ENCODE measurements at regions not wholly inside any gene's neighbourhood (a gene's known extent, or its start where the extent isn't known, plus 50 kb on each side); places are given as distances from the start of the nearest gene placed in this dataset.

DNA sequence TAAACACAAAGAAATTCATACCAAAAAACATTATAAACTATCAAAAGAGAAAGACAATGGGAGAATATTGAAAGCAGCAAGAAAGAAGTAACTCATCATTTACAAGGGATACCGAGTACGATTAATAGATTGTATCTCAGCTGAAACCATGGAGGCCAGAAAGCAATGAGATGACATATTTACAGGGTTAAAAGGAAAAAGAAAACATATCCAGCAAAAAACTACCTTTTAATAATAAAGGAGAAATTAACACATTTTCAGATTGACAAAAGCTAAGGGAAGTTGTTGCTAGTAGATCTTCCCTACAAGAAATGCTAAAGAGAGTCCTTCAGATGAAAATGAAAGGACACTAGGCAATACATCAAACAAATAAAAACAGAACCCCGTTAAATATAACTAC is 364.8 kb upstream of the TNC start:
- Histone ChIP-seq H3K27ac (no peak overlapping the region), H3K4me1 (no peaks in the 10 kb centered on the region), H3K36me3 (no peaks in the 10 kb centered on the region), H3K27me3 (no peaks in the 10 kb centered on the region), H3K4me3 (no peak overlapping the region), H3K9me3 (no peaks in the 10 kb centered on the region)
- no peak for TF ChIP-seq POLR2A (IDR thresholded peaks at IDR 0.05)
- TF ChIP-seq, protein P1, sequence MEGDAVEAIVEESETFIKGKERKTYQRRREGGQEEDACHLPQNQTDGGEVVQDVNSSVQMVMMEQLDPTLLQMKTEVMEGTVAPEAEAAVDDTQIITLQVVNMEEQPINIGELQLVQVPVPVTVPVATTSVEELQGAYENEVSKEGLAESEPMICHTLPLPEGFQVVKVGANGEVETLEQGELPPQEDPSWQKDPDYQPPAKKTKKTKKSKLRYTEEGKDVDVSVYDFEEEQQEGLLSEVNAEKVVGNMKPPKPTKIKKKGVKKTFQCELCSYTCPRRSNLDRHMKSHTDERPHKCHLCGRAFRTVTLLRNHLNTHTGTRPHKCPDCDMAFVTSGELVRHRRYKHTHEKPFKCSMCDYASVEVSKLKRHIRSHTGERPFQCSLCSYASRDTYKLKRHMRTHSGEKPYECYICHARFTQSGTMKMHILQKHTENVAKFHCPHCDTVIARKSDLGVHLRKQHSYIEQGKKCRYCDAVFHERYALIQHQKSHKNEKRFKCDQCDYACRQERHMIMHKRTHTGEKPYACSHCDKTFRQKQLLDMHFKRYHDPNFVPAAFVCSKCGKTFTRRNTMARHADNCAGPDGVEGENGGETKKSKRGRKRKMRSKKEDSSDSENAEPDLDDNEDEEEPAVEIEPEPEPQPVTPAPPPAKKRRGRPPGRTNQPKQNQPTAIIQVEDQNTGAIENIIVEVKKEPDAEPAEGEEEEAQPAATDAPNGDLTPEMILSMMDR (IDR thresholded peaks at IDR 0.05), result no peak
- DNase-seq, result no peak
- intact Hi-C loops (cut with DNase I; ENCODE audit: low total_unique reads), result no loop called here

DNA sequence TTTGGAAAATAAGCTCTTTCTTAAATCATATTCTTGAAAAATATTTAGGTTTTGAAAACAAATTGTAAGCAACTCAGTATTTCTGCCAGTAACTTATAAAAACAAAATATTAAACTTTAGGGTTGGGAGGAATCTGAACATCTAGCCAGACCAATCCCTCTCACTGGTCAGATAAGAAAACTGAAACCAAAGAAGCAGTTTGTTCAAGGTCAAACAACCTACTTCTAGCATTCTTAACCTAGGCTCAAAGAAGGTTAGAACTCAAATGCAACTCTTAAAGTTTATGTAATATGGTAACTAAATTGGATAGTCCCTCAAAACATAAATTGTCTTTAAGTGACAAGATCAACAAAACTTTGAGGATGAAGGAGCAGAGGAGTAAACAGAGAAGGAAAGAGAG is 374.9 kb upstream of the TNC start:
- H3K4me3 ChIP-seq, result no peak overlapping the region
- H3K9me3 ChIP-seq, result no peaks in the 10 kb centered on the region
- no peak overlapping the region for H3K27ac ChIP-seq
- intact Hi-C loops (cut with DNase I; ENCODE audit: low total_unique reads), result no loop called here
- no peak for DNase-seq
- no peaks in the 10 kb centered on the region for H3K4me1 ChIP-seq
- H3K27me3 ChIP-seq, result no peaks in the 10 kb centered on the region
- H3K36me3 ChIP-seq, result no peaks in the 10 kb centered on the region
- TF ChIP-seq POLR2A (IDR thresholded peaks at IDR 0.05), result no peak
- TF ChIP-seq, protein P1 (IDR thresholded peaks at IDR 0.05), result no peak

GRCh38 chr9:115494393-115494792 is 376.4 kb upstream of the TNC start:
- Histone ChIP-seq H3K9me3 (no peaks in the 10 kb centered on the region), H3K4me3 (no peak overlapping the region), H3K36me3 (no peaks in the 10 kb centered on the region), H3K4me1 (no peaks in the 10 kb centered on the region), H3K27ac (no peak overlapping the region), H3K27me3 (no peaks in the 10 kb centered on the region)
- no peak for DNase-seq
- intact Hi-C loops (cut with DNase I; ENCODE audit: low total_unique reads), result no loop called here
- no peak for TF ChIP-seq POLR2A (IDR thresholded peaks at IDR 0.05)
- TF ChIP-seq, protein P1 (IDR thresholded peaks at IDR 0.05), result no peak

GRCh38 chr9:115495052-115495635 is 377.2 kb upstream of the TNC start:
- DNase-seq, result no peak
- intact Hi-C loops (cut with DNase I; ENCODE audit: low total_unique reads), result no loop called here
- no peak for TF ChIP-seq POLR2A (IDR thresholded peaks at IDR 0.05)
- TF ChIP-seq, protein P1 (IDR thresholded peaks at IDR 0.05), result no peak
- no peak overlapping the region for H3K27ac ChIP-seq
- H3K4me1 ChIP-seq, result no peaks in the 10 kb centered on the region
- H3K9me3 ChIP-seq, result no peaks in the 10 kb centered on the region
- no peak overlapping the region for H3K4me3 ChIP-seq
- no peaks in the 10 kb centered on the region for H3K36me3 ChIP-seq
- H3K27me3 ChIP-seq, result no peaks in the 10 kb centered on the region

DNA sequence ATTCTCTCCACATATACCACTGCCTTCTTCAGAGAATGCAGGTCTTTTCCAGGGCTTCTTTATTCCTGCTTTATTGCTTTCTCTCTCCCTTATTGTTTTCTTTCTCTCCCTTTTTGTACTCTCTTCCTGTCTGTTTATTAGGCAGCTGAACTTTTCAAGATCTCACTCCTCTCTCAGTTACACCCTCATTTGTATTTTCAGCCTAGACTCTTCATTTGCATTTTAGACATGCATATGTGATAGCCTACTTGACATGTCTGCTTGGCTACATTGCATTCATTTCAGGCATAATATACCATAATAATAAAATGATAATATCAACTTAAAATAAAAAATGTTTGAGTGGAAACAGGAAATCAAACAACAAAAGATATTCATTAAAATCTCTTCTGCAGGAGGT is 377.9 kb upstream of the TNC start:
- Histone ChIP-seq H3K36me3 (no peaks in the 10 kb centered on the region), H3K4me1 (no peaks in the 10 kb centered on the region), H3K9me3 (no peaks in the 10 kb centered on the region), H3K4me3 (no peak overlapping the region), H3K27ac (no peak overlapping the region), H3K27me3 (no peaks in the 10 kb centered on the region)
- DNase-seq, result no peak
- intact Hi-C loops (cut with DNase I; ENCODE audit: low total_unique reads), result no loop called here
- TF ChIP-seq, protein P1 (IDR thresholded peaks at IDR 0.05), result no peak
- no peak for TF ChIP-seq POLR2A (IDR thresholded peaks at IDR 0.05)
